ENCODE measurements at regions not wholly inside any gene's neighbourhood (a gene's known extent, or its start where the extent isn't known, plus 50 kb on each side); places are given as distances from the start of the nearest gene placed in this dataset.

DNA sequence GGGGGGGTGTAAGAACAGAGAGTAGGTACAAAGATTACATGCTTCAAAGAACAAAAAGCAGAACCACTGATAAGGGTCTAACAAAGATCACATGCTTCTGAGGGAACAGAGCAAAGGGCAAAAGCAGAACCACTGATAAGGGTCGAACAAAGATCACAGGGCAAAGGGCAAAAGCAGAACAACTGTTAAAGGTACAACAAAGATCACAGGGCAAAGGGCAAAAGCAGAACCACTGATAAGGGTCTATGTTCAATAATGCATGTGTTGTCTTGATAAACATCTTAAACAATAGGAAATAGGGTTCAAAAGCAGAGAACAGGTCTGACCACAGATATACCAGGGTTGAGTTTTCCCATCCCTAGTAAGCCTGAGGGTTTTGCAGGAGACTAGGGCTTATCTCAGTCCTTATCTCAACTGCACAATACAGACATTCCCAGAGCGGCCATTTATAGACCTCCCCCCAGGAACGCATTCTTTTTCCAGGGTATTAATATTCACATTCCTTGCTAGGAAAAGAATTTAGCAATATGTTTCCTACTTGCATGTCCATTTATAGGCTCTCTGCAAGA, 81.9 kb upstream of the PGR start:
- DNase-seq: no peak

DNA sequence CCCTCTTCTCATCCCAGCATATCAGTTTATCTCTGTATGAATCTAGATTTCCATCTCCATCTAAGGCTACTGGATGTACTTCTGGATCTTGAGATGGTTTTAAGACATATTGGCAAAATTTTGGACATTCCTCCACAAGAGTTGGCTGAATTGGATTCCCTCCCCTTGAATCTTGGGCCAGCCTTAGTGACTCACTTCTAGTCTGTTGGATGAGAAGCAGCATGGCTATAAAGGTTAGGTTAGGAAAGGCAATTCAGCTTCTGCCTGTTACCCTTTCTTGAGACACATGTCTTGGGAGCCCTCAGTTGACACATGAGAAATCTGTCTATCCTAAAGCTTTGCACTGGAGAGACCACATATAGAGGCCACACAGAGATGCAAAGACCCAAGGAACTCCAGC, 73.0 kb upstream of the PGR start:
- no peak for DNase-seq

DNA sequence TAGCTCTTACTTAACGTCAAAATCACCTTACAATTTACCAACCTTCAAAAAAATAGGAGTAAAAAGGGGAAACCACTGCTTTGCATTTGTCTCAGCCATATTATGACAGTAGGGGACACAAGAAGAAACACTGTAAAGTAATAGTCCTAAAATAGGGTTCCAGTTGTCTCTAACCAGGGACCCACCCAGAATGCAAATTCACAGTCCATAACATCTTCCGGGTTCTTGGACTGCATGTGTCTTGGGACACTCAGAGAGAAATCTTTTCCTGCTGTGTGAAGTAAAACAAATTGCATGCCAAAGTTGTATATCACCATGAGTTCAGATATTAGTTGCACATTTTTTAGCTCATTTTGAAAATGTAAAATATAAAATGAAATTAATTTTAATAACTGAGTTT, 69.8 kb upstream of the PGR start:
- no peak for DNase-seq

DNA sequence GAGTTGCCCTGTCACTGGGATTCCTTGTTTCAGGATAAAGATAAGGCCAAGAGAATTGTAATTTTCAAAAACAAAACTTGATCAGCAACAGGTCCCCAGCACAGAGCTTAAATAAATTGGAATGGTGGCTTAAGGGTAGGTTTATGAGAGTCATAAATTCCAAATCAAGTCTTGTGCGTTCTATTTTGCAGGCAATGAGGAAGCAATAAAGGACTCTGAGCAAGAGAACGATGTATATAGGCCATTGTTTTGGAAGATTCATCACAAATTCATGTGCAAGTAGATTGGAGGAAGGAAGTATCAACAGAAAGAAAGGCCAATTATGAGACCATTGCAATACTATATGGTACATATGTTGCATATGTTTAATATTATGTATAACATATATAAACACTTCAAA, 65.7 kb upstream of the PGR start:
- no peak for DNase-seq

DNA sequence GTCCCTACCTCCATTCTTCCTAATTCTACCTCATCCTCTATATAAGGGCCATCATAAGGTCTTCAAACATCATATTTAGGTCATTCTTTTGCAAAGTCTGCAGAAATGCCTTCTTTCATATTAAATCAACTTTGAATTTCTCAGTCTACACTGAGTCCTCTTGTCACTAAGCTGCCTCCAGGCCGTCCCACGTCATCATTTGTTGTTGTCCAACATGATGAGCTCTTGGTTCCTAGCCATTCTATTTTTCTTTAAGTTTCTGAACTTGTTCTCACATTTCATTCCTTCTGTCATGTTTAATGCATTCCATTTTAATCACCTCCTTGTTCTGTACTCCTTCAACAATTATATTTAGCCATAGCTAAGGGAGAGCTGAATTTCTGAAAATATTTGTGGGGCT, 59.2 kb upstream of the PGR start:
- DNase-seq: no peak

DNA sequence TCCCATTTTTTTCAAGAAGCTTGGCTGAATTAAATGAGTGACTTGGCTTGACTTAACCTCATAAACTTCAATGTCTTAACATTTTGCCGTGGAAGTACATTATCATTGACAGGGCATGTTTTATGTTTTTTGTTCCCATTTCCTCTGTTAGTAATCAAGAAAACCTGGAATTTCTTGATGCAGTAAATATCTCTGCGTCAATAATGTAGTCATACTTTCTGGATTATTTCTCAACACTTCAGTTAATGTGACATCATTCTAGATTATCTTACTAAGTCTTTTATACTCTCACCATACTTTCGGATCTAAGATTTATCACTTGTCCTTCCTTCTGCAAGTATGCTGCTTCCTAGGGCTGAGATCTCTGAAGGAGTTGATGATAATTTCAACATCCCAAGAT, 58.6 kb upstream of the PGR start:
- no peak for DNase-seq

DNA sequence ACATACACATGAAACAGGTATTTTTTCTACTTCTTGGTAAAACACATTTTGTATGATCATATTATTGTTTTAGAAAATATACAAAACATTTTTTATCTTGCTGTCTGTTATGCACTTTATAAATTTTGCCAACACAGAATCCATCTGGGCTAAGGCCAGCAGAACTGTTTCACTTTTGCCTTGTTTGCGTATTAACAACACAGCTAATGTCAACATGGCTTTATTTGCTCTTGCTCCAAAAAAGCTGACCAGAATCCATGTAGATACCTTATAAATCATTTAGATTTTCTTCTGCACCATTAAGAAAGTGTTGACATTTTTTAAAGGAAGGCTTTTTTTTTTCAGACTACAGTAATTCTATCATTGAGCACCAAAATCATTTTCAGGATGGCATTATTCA, 58.1 kb upstream of the PGR start:
- DNase-seq: no peak

DNA sequence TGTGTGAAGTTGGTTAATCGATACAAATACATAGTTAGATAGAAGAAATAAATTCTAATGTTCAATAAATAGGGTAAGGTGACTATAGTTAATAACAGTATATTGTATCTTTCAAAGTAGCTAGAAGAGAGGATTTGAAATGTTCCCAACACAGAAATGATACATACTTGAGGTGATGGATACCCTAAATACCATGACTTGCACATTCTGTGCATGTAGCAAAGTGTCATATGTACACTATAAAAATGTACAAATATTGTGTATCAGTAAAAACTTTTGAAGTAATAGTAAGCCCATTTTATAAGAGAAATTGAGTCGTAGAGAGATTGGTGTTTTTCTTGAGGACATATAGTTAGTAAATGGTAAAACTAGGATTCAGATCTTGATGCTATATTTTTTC, 56.4 kb upstream of the PGR start:
- no peak for DNase-seq

DNA sequence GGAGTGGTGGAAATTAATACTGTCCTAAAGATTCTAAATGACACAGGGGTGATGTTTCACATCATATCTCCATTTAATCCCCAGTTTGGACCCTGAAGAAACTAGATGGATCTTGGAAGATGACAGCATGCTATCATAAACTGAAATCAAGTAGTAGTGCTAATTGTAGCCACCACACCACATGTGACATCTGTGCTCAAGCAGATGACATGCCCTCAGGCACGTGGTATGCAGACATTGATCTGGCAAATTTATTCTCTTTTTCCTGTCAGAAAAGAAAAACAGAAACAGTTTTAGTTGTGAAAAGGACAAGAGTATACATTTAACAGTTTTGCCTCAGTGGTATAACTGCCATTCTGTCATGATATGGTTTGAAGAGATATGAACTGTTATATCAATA, 52.9 kb upstream of the PGR start:
- no peak for DNase-seq

DNA sequence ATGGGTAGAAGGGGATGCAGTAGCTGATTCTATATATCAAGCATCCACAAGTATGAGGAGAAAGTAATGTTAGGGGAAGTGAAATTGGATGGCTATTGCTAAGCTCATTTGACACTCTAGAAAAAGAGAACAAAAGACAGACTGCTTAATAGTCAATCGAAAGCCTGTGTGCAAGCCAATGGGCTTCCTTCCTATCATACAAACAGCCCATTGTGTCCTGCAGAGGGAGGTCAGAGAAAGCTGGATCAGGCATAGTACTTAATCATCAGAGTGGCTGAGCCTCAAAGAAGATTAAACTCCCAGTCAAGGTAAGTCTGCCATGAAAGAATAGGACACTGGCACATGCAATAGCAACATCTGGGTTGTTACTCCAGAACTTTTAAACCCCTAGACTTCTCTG, 50.9 kb upstream of the PGR start:
- DNase-seq: no peak

Measured in left kidney (tissue), 1 donor.